Fibroblast of the aortic adventitia (primary cell): ENCODE measurements at regions not wholly inside any gene's neighbourhood (a gene's known extent, or its start where the extent isn't known, plus 50 kb on each side); places are given as distances from the start of the nearest gene placed in this dataset.

Source experiments
- DNase-seq: peaks from one replicate; pipeline ENCODE4 v3.0.0-alpha.2; 2010; ENCODE audit warnings: low read depth
- H3K4me3 ChIP-seq: 2 replicates; pipeline ENCODE4 v1.5.1; 2011; ENCODE audit warnings: low read depth, mild to moderate bottlenecking, control low read depth, low read length, moderate library complexity
- CTCF ChIP-seq: IDR thresholded peaks from 2 replicates; pipeline ENCODE4 v1.5.1; 2011; ENCODE audit warnings: mild to moderate bottlenecking, low read length, control low read depth, inconsistent platforms; ENCODE audit not compliant: insufficient read depth

GRCh38 chr12:97940629-97941028, 478.0 kb downstream of the RMST start:
- no peak for TF ChIP-seq CTCF
- no peak overlapping the region for H3K4me3 ChIP-seq
- DNase-seq, result no peak

DNA sequence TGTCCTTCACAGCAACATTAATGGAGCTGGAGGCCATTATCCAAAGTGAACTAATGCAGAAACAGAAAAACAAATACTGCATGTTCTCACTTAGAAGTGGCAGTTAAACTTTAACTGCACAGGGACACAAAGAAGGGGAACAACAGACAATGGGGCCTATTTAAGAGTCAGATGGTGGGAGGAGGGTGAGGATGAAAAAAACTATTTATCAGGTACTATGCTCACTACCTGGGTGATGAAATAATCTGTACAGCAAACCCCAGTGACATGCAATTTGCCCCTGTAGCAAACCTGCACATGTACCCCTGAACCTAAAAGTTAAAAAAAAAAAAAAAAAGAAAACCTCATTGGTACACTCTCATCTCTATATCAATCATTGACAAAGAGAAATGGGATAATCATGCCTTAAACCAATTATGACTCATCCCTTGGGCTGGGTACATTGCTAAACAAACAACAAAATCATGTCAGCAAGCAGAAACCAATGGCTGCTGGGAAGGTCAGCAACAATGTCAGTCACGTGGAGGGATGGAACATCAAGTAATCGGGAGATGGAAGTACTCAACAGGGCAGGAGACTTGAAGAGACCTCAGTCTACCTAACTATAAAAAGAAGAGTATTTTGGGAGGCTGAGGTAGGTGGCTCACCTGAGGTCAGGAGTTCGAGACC, 479.2 kb downstream of the RMST start:
- TF ChIP-seq CTCF, result no peak
- DNase-seq, result no peak

DNA sequence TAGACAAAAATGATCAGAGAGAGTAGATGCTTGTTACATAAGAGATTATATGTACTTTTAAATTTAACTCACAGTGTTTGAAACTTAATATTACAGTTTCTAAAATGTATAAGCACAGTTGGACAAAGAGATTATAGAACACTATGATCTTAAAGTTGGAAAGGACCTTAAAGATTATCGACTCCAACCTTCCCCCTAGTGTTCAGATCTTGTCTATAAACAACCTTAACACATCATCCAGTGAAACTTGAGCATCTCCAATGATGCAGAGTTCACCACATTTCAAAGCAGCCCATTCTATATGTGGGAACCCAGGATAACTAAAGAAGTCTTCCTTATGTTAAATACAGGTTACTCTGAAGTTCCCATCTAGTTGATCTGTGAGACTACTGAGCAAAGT, 480.8 kb downstream of the RMST start:
- no peak overlapping the region for H3K4me3 ChIP-seq
- no peak for DNase-seq
- no peak for TF ChIP-seq CTCF

More for the DNA sequence above, 479.2 kb downstream of the RMST start:
- no peak overlapping the region for H3K4me3 ChIP-seq

DNA sequence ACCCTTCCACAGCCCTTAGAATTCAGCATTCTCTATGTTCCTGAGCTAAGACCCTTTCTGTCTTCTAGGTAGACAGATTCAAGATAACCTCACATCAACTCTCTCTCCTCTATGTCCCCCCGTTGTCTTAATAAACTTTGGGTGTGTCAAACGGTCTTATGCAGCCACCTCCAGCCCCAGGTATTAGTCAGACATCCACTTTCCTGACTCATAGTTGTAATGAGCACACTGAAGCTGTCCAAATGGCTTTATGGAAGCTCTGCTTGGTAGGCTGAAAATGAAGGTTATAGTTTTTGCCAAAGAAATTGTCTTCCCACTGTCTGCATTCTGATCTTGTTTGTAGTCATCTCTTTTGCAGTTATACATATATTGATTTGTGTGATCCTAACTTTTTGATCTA, 482.0 kb downstream of the RMST start:
- H3K4me3 ChIP-seq, result no peak overlapping the region
- TF ChIP-seq CTCF, result no peak
- no peak for DNase-seq

DNA sequence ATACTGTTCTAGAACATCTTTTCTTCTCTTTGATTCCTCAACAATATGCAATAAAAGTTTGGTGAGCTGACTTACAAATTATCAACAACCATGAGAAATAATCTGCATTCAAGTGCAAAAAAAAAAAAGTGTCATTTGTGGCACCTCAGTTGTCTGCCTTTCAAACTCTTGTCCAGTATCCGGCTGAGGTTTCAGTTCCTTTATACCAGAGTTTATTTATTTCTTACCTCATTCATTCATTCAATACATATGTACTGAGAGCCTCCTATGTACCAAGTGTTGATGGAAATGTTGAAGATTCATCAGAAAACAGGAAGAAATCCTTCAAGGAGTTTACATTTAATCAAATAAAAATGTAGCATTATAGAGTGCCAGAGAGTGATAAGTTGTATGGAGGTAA, 484.1 kb downstream of the RMST start:
- TF ChIP-seq CTCF, result no peak
- no peak for DNase-seq
- no peak overlapping the region for H3K4me3 ChIP-seq

GRCh38 chr12:97948591-97948990, 486.0 kb downstream of the RMST start:
- TF ChIP-seq CTCF, result no peak
- H3K4me3 ChIP-seq, result no peak overlapping the region
- no peak for DNase-seq

DNA sequence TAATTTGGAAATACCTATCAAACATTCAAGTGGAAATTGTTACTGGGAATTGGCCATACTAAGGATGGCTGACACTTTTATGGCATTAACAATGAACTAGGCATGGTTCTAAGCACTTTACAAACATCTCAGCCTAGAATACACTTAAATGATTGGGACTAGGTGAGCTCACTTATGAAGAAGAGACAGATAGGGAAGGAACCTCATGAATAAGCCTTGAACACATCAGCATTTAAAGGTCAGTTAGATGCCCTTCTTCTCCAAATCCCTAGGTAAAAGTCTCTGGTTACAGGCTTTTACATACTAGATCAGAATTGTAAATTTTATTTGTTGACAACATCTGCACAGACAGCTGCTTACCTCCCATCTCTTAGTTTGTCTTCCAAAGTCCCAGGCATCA, 488.6 kb downstream of the RMST start:
- TF ChIP-seq CTCF, result no peak
- no peak for DNase-seq

More for the DNA sequence above, 488.6 kb downstream of the RMST start:
- no peak overlapping the region for H3K4me3 ChIP-seq
